Brain microvascular endothelial cell (primary cell): ENCODE measurements at regions not wholly inside any gene's neighbourhood (a gene's known extent, or its start where the extent isn't known, plus 50 kb on each side); places are given as distances from the start of the nearest gene placed in this dataset.

Experiments
- DNase-seq: peaks from one replicate; pipeline ENCODE4 v3.0.0-alpha.2; 2020
- H3K27ac ChIP-seq: fragments of 250-450 bp; sonication (Bioruptor Pico); 2 replicates; pipeline ENCODE4 v1.5.1; 2020; ENCODE audit warnings: mild to moderate bottlenecking, moderate library complexity
- H3K27me3 ChIP-seq: fragments of 250-450 bp; sonication (Bioruptor Pico); replicated peaks from 2 replicates; pipeline ENCODE4 v1.5.1; 2020; ENCODE audit warnings: mild to moderate bottlenecking
- H3K36me3 ChIP-seq: fragments of 250-450 bp; sonication (Bioruptor Pico); replicated peaks from 2 replicates; pipeline ENCODE4 v1.5.1; 2020; ENCODE audit warnings: mild to moderate bottlenecking
- H3K4me3 ChIP-seq: 2 replicates; pipeline ENCODE4 v1.5.1; 2011; ENCODE audit warnings: low read depth, mild to moderate bottlenecking, control low read depth, low read length, moderate library complexity
- CTCF ChIP-seq: IDR thresholded peaks from 2 replicates; pipeline ENCODE4 v1.5.1; 2011; ENCODE audit warnings: low read depth, mild to moderate bottlenecking, moderate library complexity, low read length, control low read depth, inconsistent platforms; ENCODE audit errors: missing control alignments
- in situ Hi-C: cut with HindIII; loops from 2 replicates; pipeline ENCODE4 v1.10.0; 2017; ENCODE audit warnings: low sequenced_read_pairs, low pct_ligation_motif_present

- Histone ChIP-seq H3K36me3 (no peaks in the 10 kb centered on the region), H3K27me3 (no peaks in the 10 kb centered on the region), H3K27ac (no peak overlapping the region), H3K4me3 (no peak overlapping the region)
- DNase-seq = no peak
- in situ Hi-C loops = no loop called here
- no peak for TF ChIP-seq CTCF
These were observed 504.9 kb upstream of the SEMA6D start for GRCh38 chr15:47212222-47213010.

- in situ Hi-C loops = no loop called here
- Histone ChIP-seq H3K27me3 (no peaks in the 10 kb centered on the region), H3K36me3 (no peaks in the 10 kb centered on the region), H3K4me3 (no peak overlapping the region), H3K27ac (no peak overlapping the region)
- TF ChIP-seq CTCF = no peak
- no peak for DNase-seq
These were observed 503.4 kb upstream of the SEMA6D start for GRCh38 chr15:47213883-47214282.

- no peak overlapping the region for H3K27ac ChIP-seq
- no peak overlapping the region for H3K4me3 ChIP-seq
- in situ Hi-C loops = no loop called here
- H3K36me3 ChIP-seq = no peaks in the 10 kb centered on the region
- no peak for DNase-seq
- no peaks in the 10 kb centered on the region for H3K27me3 ChIP-seq
- no peak for TF ChIP-seq CTCF
These were observed 499.0 kb upstream of the SEMA6D start for GRCh38 chr15:47218295-47218694.

GRCh38 chr15:47244361-47244760, 472.9 kb upstream of the SEMA6D start:
- Histone ChIP-seq H3K4me3 (no peak overlapping the region), H3K27ac (no peak overlapping the region), H3K36me3 (no peaks in the 10 kb centered on the region), H3K27me3 (no peaks in the 10 kb centered on the region)
- no peak for DNase-seq
- in situ Hi-C loops = no loop called here
- no peak for TF ChIP-seq CTCF

- DNase-seq = no peak
- Histone ChIP-seq H3K27me3 (no peaks in the 10 kb centered on the region), H3K36me3 (no peaks in the 10 kb centered on the region), H3K4me3 (no peak overlapping the region), H3K27ac (no peak overlapping the region)
- in situ Hi-C loops = no loop called here
- TF ChIP-seq CTCF = no peak
These were observed 471.0 kb upstream of the SEMA6D start for GRCh38 chr15:47246317-47246716.

- DNase-seq = no peak
- H3K27me3 ChIP-seq = no peaks in the 10 kb centered on the region
- H3K36me3 ChIP-seq = no peaks in the 10 kb centered on the region
- TF ChIP-seq CTCF = no peak
- in situ Hi-C loops = no loop called here
- no peak overlapping the region for H3K27ac ChIP-seq
- H3K4me3 ChIP-seq = no peak overlapping the region
These were observed 458.8 kb upstream of the SEMA6D start for GRCh38 chr15:47258521-47258920.
